SK-N-SH treated with all-trans-retinoic acid at 6 μM for 48 hours (cell line): ENCODE measurements at regions not wholly inside any gene's neighbourhood (a gene's known extent, or its start where the extent isn't known, plus 50 kb on each side); places are given as distances from the start of the nearest gene placed in this dataset.

Experiments used
- ARNTL ChIP-seq: fragments of 450-650 bp; formaldehyde crosslinking; IDR thresholded peaks from 2 replicates; pipeline ENCODE4 v1.5.0; 2020; ENCODE audit warnings: low read depth, mild to moderate bottlenecking, moderate library complexity, borderline replicate concordance
- CSDC2 ChIP-seq: fragments of 250-450 bp; sonication (Bioruptor Pico); IDR thresholded peaks from 2 replicates; pipeline ENCODE4 v1.5.0; 2020; ENCODE audit warnings: mild to moderate bottlenecking, moderate library complexity
- CSRNP3 ChIP-seq: fragments of 250-450 bp; sonication (Bioruptor Pico); IDR thresholded peaks from 2 replicates; pipeline ENCODE4 v1.5.1; 2021; ENCODE audit warnings: mild to moderate bottlenecking, moderate library complexity
- ESRRG ChIP-seq: fragments of 250-450 bp; sonication (Bioruptor Pico); IDR thresholded peaks from 2 replicates; pipeline ENCODE4 v1.6.1; 2021; ENCODE audit warnings: mild to moderate bottlenecking
- ISL1 ChIP-seq: fragments of 250-450 bp; sonication (Bioruptor Pico); IDR thresholded peaks from 2 replicates; pipeline ENCODE4 v2.1.2; 2022; ENCODE audit warnings: mild to moderate bottlenecking, moderate library complexity
- PATZ1 ChIP-seq: fragments of 250-450 bp; sonication (Bioruptor Pico); IDR thresholded peaks from 2 replicates; pipeline ENCODE4 v1.8.0; 2020; ENCODE audit warnings: mild to moderate bottlenecking, moderate library complexity, borderline replicate concordance
- PPARA ChIP-seq: fragments of 250-450 bp; sonication (Bioruptor Pico); IDR thresholded peaks from 2 replicates; pipeline ENCODE4 v1.5.0; 2020; ENCODE audit warnings: mild to moderate bottlenecking, borderline replicate concordance
- RARB ChIP-seq: fragments of 250-450 bp; sonication (Bioruptor Pico); IDR thresholded peaks from 2 replicates; pipeline ENCODE4 v1.8.0; 2021; ENCODE audit warnings: mild to moderate bottlenecking, moderate library complexity
- TCF4 ChIP-seq: fragments of 250-450 bp; sonication (Bioruptor Pico); IDR thresholded peaks from 2 replicates; pipeline ENCODE4 v1.8.0; 2021; ENCODE audit warnings: mild to moderate bottlenecking, moderate library complexity, borderline replicate concordance
- ZFP3 ChIP-seq: fragments of 250-450 bp; sonication (Bioruptor Pico); IDR thresholded peaks from 2 replicates; pipeline ENCODE4 v1.5.0; 2020; ENCODE audit warnings: mild to moderate bottlenecking, moderate library complexity
- ZFP30 ChIP-seq: fragments of 450-650 bp; formaldehyde crosslinking; IDR thresholded peaks from 2 replicates; pipeline ENCODE4 v1.5.0; 2022; ENCODE audit warnings: mild to moderate bottlenecking, moderate library complexity
- ZNF70 ChIP-seq: fragments of 450-650 bp; formaldehyde crosslinking; IDR thresholded peaks from 2 replicates; pipeline ENCODE4 v1.5.0; 2020; ENCODE audit warnings: mild to moderate bottlenecking, moderate library complexity
- TF ChIP-seq, protein P1 (sequence below): fragments of 250-450 bp; sonication (Bioruptor Pico); IDR thresholded peaks from 2 replicates; pipeline ENCODE4 v1.8.0; 2021; ENCODE audit warnings: low read depth, mild to moderate bottlenecking, moderate library complexity, borderline replicate concordance
- TF ChIP-seq, protein P2 (sequence below): fragments of 250-450 bp; sonication (Bioruptor Pico); IDR thresholded peaks from 2 replicates; pipeline ENCODE4 v1.5.1; 2020; ENCODE audit warnings: low read depth, mild to moderate bottlenecking, moderate library complexity

GRCh38 chr5:3452622-3453021 is 143.0 kb upstream of the IRX1 start:
- TF ChIP-seq, protein P1, sequence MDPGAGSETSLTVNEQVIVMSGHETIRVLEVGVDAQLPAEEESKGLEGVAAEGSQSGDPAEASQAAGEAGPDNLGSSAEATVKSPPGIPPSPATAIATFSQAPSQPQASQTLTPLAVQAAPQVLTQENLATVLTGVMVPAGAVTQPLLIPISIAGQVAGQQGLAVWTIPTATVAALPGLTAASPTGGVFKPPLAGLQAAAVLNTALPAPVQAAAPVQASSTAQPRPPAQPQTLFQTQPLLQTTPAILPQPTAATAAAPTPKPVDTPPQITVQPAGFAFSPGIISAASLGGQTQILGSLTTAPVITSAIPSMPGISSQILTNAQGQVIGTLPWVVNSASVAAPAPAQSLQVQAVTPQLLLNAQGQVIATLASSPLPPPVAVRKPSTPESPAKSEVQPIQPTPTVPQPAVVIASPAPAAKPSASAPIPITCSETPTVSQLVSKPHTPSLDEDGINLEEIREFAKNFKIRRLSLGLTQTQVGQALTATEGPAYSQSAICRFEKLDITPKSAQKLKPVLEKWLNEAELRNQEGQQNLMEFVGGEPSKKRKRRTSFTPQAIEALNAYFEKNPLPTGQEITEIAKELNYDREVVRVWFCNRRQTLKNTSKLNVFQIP = no peak
- TF ChIP-seq ZFP3 (CRISPR knock-in tag) (no peak), ZFP30 (CRISPR knock-in tag) (no peak), ZNF70 (CRISPR knock-in tag) (no peak), ARNTL (CRISPR knock-in tag) (no peak), PPARA (CRISPR knock-in tag) (no peak), RARB (no peak), CSRNP3 (CRISPR knock-in tag) (no peak), ESRRG (CRISPR knock-in tag) (no peak), PATZ1 (no peak), ISL1 (CRISPR knock-in tag) (no peak), CSDC2 (no peak), TCF4 (CRISPR knock-in tag) (no peak)
- TF ChIP-seq, protein P2, sequence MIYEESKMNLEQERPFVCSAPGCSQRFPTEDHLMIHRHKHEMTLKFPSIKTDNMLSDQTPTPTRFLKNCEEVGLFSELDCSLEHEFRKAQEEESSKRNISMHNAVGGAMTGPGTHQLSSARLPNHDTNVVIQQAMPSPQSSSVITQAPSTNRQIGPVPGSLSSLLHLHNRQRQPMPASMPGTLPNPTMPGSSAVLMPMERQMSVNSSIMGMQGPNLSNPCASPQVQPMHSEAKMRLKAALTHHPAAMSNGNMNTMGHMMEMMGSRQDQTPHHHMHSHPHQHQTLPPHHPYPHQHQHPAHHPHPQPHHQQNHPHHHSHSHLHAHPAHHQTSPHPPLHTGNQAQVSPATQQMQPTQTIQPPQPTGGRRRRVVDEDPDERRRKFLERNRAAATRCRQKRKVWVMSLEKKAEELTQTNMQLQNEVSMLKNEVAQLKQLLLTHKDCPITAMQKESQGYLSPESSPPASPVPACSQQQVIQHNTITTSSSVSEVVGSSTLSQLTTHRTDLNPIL (CRISPR knock-in tag) = no peak
